ENCODE measurements at regions not wholly inside any gene's neighbourhood (a gene's known extent, or its start where the extent isn't known, plus 50 kb on each side); places are given as distances from the start of the nearest gene placed in this dataset.

DNA sequence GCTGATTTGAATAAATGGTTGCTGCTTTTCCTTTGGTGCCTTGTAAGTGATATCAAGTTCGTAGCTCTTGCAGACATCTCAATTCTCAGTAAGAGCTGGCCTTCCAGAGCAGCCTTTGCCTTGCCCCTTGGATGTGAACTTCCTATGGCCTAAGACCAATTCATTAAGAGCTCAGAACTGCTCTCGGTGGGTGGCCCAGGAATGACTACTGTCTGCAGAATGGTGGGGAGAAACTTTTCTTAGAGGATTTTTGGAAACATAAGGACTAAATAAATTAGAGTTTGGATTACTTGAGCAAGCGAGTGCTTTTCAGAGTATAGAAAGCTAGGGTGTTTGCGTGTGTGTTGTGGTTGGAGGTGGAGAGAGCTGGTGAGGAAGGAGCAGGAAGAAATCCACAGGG lies 306.4 kb upstream of the TBX3 start:
- no peaks in the 10 kb centered on the region for H3K4me1 ChIP-seq (ENCODE audit: control insufficient read depth in 4 of 4, insufficient read depth in 4 of 4, low read length in 3 of 4)
- H3K9ac ChIP-seq (ENCODE audit: low read depth in 1 of 2, low read length in 2 of 2): no peak overlapping the region
- H3K27me3 ChIP-seq (ENCODE audit: control insufficient read depth in 4 of 4, insufficient read depth in 4 of 4, low read length in 3 of 4): no peaks in the 10 kb centered on the region
- 94% methylated on average over 4 of the region's 4 CpGs for WGBS
- no peak for DNase-seq (ENCODE audit: low spot score)
- no peak for TF ChIP-seq RXRA (IDR thresholded peaks at IDR 0.05)
- no peaks in the 10 kb centered on the region for H3K36me3 ChIP-seq (ENCODE audit: control insufficient read depth in 4 of 4, insufficient read depth in 3 of 4, low read depth in 1 of 4, low read length in 3 of 4)
- H3K27ac ChIP-seq (ENCODE audit: low read depth in 1 of 2, low read length in 2 of 2): no peak overlapping the region
- no peaks in the 10 kb centered on the region for H3K9me3 ChIP-seq (ENCODE audit: control insufficient read depth in 4 of 4, low read length in 3 of 4)
- no peak overlapping the region for H3K4me3 ChIP-seq (ENCODE audit: low read depth in 1 of 3, low read length in 3 of 3)

DNA sequence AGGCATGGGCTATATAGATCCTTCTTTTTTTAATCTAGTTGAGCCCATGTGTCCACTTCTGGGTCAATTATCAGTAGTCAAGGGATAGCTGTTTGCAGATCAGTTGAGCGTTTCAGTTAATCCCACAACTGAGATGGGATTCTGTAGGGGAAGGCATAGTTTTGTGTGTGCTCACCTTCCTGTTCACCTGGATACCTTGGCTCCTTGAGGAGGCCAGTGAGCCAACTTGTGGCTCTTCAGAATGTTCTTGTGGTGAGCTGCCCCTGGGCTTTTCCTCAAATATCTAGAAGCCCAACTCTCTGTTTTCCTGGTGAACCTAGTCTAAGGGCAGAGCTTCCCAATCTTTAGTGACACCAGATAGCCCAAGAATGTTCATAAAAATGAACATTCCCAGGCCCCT lies 302.9 kb upstream of the TBX3 start:
- Histone ChIP-seq H3K4me3 (ENCODE audit: low read depth in 1 of 3, low read length in 3 of 3) (no peak overlapping the region), H3K36me3 (ENCODE audit: control insufficient read depth in 4 of 4, insufficient read depth in 3 of 4, low read depth in 1 of 4, low read length in 3 of 4) (no peaks in the 10 kb centered on the region)
- WGBS: 92% methylated on average over 1 of the region's 1 CpG

More for the DNA sequence above, 302.9 kb upstream of the TBX3 start:
- DNase-seq (ENCODE audit: low spot score): no peak
- H3K27ac ChIP-seq (ENCODE audit: low read depth in 1 of 2, low read length in 2 of 2): no peak overlapping the region
- H3K9me3 ChIP-seq (ENCODE audit: control insufficient read depth in 4 of 4, low read length in 3 of 4): no peaks in the 10 kb centered on the region
- TF ChIP-seq RXRA (IDR thresholded peaks at IDR 0.05) (no peak), HNF4G (IDR thresholded peaks at IDR 0.05) (no peak), FOXA1 (IDR thresholded peaks at IDR 0.05) (no peak), GABPA (IDR thresholded peaks at IDR 0.05 in 1 of 2, conservative IDR thresholded peaks at IDR 0.05 in 1 of 2) (no peak), FOXA2 (IDR thresholded peaks at IDR 0.05) (no peak), HNF4A (conservative IDR thresholded peaks at IDR 0.05) (no peak), TAF1 (conservative IDR thresholded peaks at IDR 0.05) (no peak), EGR1 (IDR thresholded peaks at IDR 0.05; ENCODE audit: low read depth in 2 of 2) (no peak), RAD21 (IDR thresholded peaks at IDR 0.05) (no peak), JUND (IDR thresholded peaks at IDR 0.05) (no peak), NR2F2 (IDR thresholded peaks at IDR 0.05) (no peak), YY1 (IDR thresholded peaks at IDR 0.05) (no peak)
- TF ChIP-seq, protein P1, sequence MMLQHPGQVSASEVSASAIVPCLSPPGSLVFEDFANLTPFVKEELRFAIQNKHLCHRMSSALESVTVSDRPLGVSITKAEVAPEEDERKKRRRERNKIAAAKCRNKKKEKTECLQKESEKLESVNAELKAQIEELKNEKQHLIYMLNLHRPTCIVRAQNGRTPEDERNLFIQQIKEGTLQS (IDR thresholded peaks at IDR 0.05): no peak
- TF ChIP-seq, protein P2, sequence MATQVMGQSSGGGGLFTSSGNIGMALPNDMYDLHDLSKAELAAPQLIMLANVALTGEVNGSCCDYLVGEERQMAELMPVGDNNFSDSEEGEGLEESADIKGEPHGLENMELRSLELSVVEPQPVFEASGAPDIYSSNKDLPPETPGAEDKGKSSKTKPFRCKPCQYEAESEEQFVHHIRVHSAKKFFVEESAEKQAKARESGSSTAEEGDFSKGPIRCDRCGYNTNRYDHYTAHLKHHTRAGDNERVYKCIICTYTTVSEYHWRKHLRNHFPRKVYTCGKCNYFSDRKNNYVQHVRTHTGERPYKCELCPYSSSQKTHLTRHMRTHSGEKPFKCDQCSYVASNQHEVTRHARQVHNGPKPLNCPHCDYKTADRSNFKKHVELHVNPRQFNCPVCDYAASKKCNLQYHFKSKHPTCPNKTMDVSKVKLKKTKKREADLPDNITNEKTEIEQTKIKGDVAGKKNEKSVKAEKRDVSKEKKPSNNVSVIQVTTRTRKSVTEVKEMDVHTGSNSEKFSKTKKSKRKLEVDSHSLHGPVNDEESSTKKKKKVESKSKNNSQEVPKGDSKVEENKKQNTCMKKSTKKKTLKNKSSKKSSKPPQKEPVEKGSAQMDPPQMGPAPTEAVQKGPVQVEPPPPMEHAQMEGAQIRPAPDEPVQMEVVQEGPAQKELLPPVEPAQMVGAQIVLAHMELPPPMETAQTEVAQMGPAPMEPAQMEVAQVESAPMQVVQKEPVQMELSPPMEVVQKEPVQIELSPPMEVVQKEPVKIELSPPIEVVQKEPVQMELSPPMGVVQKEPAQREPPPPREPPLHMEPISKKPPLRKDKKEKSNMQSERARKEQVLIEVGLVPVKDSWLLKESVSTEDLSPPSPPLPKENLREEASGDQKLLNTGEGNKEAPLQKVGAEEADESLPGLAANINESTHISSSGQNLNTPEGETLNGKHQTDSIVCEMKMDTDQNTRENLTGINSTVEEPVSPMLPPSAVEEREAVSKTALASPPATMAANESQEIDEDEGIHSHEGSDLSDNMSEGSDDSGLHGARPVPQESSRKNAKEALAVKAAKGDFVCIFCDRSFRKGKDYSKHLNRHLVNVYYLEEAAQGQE (IDR thresholded peaks at IDR 0.05): no peak
- TF ChIP-seq, protein P3, sequence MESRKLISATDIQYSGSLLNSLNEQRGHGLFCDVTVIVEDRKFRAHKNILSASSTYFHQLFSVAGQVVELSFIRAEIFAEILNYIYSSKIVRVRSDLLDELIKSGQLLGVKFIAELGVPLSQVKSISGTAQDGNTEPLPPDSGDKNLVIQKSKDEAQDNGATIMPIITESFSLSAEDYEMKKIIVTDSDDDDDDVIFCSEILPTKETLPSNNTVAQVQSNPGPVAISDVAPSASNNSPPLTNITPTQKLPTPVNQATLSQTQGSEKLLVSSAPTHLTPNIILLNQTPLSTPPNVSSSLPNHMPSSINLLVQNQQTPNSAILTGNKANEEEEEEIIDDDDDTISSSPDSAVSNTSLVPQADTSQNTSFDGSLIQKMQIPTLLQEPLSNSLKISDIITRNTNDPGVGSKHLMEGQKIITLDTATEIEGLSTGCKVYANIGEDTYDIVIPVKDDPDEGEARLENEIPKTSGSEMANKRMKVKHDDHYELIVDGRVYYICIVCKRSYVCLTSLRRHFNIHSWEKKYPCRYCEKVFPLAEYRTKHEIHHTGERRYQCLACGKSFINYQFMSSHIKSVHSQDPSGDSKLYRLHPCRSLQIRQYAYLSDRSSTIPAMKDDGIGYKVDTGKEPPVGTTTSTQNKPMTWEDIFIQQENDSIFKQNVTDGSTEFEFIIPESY (IDR thresholded peaks at IDR 0.05): no peak
- TF ChIP-seq, protein P4, sequence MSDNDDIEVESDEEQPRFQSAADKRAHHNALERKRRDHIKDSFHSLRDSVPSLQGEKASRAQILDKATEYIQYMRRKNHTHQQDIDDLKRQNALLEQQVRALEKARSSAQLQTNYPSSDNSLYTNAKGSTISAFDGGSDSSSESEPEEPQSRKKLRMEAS (IDR thresholded peaks at IDR 0.05): no peak
- TF ChIP-seq, protein P5, sequence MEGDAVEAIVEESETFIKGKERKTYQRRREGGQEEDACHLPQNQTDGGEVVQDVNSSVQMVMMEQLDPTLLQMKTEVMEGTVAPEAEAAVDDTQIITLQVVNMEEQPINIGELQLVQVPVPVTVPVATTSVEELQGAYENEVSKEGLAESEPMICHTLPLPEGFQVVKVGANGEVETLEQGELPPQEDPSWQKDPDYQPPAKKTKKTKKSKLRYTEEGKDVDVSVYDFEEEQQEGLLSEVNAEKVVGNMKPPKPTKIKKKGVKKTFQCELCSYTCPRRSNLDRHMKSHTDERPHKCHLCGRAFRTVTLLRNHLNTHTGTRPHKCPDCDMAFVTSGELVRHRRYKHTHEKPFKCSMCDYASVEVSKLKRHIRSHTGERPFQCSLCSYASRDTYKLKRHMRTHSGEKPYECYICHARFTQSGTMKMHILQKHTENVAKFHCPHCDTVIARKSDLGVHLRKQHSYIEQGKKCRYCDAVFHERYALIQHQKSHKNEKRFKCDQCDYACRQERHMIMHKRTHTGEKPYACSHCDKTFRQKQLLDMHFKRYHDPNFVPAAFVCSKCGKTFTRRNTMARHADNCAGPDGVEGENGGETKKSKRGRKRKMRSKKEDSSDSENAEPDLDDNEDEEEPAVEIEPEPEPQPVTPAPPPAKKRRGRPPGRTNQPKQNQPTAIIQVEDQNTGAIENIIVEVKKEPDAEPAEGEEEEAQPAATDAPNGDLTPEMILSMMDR (IDR thresholded peaks at IDR 0.05; ENCODE audit: low read depth, low read length, missing input control): no peak
- no peaks in the 10 kb centered on the region for H3K27me3 ChIP-seq (ENCODE audit: control insufficient read depth in 4 of 4, insufficient read depth in 4 of 4, low read length in 3 of 4)
- no peak overlapping the region for H3K9ac ChIP-seq (ENCODE audit: low read depth in 1 of 2, low read length in 2 of 2)
- H3K4me1 ChIP-seq (ENCODE audit: control insufficient read depth in 4 of 4, insufficient read depth in 4 of 4, low read length in 3 of 4): no peaks in the 10 kb centered on the region

All from liver (tissue), 8 donors.